Esophagus squamous epithelium (tissue), 4 donors: ENCODE measurements at regions not wholly inside any gene's neighbourhood (a gene's known extent, or its start where the extent isn't known, plus 50 kb on each side); places are given as distances from the start of the nearest gene placed in this dataset.
"Not testable (repeated sequence)": the region's sequence is repeated elsewhere in the genome, so short reads cannot be mapped to it uniquely, and the experiment has no call there.

ENCODE experiments used
- POLR2A ChIP-seq, 4 donors: fragments of 450-650 bp; IDR thresholded peaks; one replicate each; pipeline ENCODE4 v1.6.1; 2017; ENCODE audit warnings: antibody characterized with exemption in 4 of 4, mild to moderate bottlenecking in 4 of 4, moderate library complexity in 3 of 4
- TF ChIP-seq, protein P1 (sequence below), 6 experiments: fragments of 450-650 bp in 4 of 6; fragments of 200-600 bp in 2 of 6; sonication (generic) in 2 of 6; IDR thresholded peaks; one replicate each; pipeline ENCODE4 v1.5.1; 2016 to 2019; ENCODE audit warnings: antibody characterized with exemption in 6 of 6, mild to moderate bottlenecking in 4 of 6, moderate library complexity in 4 of 6

DNA sequence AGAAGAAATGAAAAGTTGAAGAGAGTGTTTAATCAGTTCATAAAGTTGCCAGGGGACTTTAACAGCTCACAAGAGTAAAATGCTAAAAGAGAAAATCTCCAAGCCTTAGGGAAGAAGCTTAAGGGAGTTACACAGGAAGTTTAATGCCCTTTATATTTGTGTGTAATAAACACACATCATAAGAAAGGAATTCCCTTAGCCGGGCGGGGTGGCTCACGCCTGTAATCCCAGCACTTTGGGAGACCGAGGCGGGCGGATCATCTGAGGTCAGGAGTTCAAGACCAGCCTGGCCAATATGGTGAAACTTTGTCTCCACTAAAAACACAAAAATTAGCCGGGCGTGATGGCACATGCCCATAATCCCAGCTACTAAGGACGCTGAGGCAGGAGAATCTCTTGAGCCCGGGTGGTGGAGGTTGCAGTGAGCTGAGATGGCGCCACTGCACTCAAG, 95.4 kb upstream of the CAB39 start:
- TF ChIP-seq, protein P1, sequence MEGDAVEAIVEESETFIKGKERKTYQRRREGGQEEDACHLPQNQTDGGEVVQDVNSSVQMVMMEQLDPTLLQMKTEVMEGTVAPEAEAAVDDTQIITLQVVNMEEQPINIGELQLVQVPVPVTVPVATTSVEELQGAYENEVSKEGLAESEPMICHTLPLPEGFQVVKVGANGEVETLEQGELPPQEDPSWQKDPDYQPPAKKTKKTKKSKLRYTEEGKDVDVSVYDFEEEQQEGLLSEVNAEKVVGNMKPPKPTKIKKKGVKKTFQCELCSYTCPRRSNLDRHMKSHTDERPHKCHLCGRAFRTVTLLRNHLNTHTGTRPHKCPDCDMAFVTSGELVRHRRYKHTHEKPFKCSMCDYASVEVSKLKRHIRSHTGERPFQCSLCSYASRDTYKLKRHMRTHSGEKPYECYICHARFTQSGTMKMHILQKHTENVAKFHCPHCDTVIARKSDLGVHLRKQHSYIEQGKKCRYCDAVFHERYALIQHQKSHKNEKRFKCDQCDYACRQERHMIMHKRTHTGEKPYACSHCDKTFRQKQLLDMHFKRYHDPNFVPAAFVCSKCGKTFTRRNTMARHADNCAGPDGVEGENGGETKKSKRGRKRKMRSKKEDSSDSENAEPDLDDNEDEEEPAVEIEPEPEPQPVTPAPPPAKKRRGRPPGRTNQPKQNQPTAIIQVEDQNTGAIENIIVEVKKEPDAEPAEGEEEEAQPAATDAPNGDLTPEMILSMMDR (IDR thresholded peaks at IDR 0.05), result not testable (repeated sequence)
- TF ChIP-seq POLR2A (IDR thresholded peaks at IDR 0.05), result not testable (repeated sequence)
